ENCODE measurements at regions not wholly inside any gene's neighbourhood (a gene's known extent, or its start where the extent isn't known, plus 50 kb on each side); places are given as distances from the start of the nearest gene placed in this dataset.

- Mint-ChIP-seq H3K36me3 (no peaks in the 10 kb centered on the region), H3K27ac (no peak overlapping the region), H3K27me3 (ENCODE audit: low read depth in 3 of 3) (no peaks in the 10 kb centered on the region), H3K9me3 (peaks cover 0 to 11% (median 2%) of the 10 kb centered on the region in 7 donors), H3K4me1 (no peaks in the 10 kb centered on the region), H3K4me3 (no peak overlapping the region)
- WGBS (ENCODE audit: insufficient coverage): 0% methylated on average over 1 of the region's 3 CpGs
- Histone ChIP-seq H3K4me3 (replicated peaks in 1 of 3; ENCODE audit: low read depth in 2 of 3, low read length in 3 of 3) (no peak overlapping the region), H3K27me3 (ENCODE audit: control insufficient read depth in 2 of 2, insufficient read depth in 2 of 2, low read length in 2 of 2) (no peaks in the 10 kb centered on the region), H2AFZ (ENCODE audit: insufficient read depth, low read depth, low read length, poor library complexity, severe bottlenecking) (no peak overlapping the region), H3K4me1 (ENCODE audit: control insufficient read depth in 1 of 2, insufficient read depth in 2 of 2, low read length in 2 of 2) (no peaks in the 10 kb centered on the region), H3K4me2 (replicated peaks; ENCODE audit: extremely low read depth, low read length, poor library complexity, severe bottlenecking) (no peak overlapping the region), H4K20me1 (ENCODE audit: insufficient read depth, low read length) (no peaks in the 10 kb centered on the region), H3K36me3 (replicated peaks in 1 of 2; ENCODE audit: control insufficient read depth in 1 of 2, insufficient read depth in 2 of 2, low read length in 2 of 2) (no peaks in the 10 kb centered on the region), H3K9me3 (replicated peaks in 1 of 2; ENCODE audit: control insufficient read depth in 1 of 2, insufficient read depth in 1 of 2, low read length in 2 of 2) (no peaks in the 10 kb centered on the region), H3K9ac (ENCODE audit: insufficient read depth, low read length, poor library complexity, severe bottlenecking) (no peak overlapping the region), H3K79me2 (ENCODE audit: insufficient read depth, low read length) (no peaks in the 10 kb centered on the region), H3K27ac (ENCODE audit: low read depth in 1 of 2, low read length in 2 of 2) (no peak overlapping the region)
- intact Hi-C loops (cut with micrococcal nuclease): no loop called here
- TF ChIP-seq CTCF (IDR thresholded peaks at IDR 0.05): no peak
- no peak for DNase-seq
Observed at GRCh38 chr18:45417392-45417791, 197.9 kb upstream of the SLC14A2 start.

- Mint-ChIP-seq H3K4me1 (no peaks in the 10 kb centered on the region), H3K27me3 (ENCODE audit: low read depth in 3 of 3) (no peaks in the 10 kb centered on the region), H3K9me3 (peaks cover 0 to 6% (median 0%) of the 10 kb centered on the region in 7 donors), H3K36me3 (no peaks in the 10 kb centered on the region), H3K4me3 (no peak overlapping the region), H3K27ac (no peak overlapping the region)
- H3K36me3 ChIP-seq (replicated peaks in 1 of 2; ENCODE audit: control insufficient read depth in 1 of 2, insufficient read depth in 2 of 2, low read length in 2 of 2): no peaks in the 10 kb centered on the region
- H3K4me3 ChIP-seq (replicated peaks in 1 of 3; ENCODE audit: low read depth in 2 of 3, low read length in 3 of 3): no peak overlapping the region
- intact Hi-C loops (cut with micrococcal nuclease): no loop called here
- H2AFZ ChIP-seq (ENCODE audit: insufficient read depth, low read depth, low read length, poor library complexity, severe bottlenecking): no peak overlapping the region
- H4K20me1 ChIP-seq (ENCODE audit: insufficient read depth, low read length): no peaks in the 10 kb centered on the region
- DNase-seq: no peak
- H3K9ac ChIP-seq (ENCODE audit: insufficient read depth, low read length, poor library complexity, severe bottlenecking): no peak overlapping the region
- no peaks in the 10 kb centered on the region for H3K27me3 ChIP-seq (ENCODE audit: control insufficient read depth in 2 of 2, insufficient read depth in 2 of 2, low read length in 2 of 2)
- H3K4me1 ChIP-seq (ENCODE audit: control insufficient read depth in 1 of 2, insufficient read depth in 2 of 2, low read length in 2 of 2): no peaks in the 10 kb centered on the region
- no peak overlapping the region for H3K27ac ChIP-seq (ENCODE audit: low read depth in 1 of 2, low read length in 2 of 2)
- TF ChIP-seq CTCF (IDR thresholded peaks at IDR 0.05): no peak
- H3K9me3 ChIP-seq (replicated peaks in 1 of 2; ENCODE audit: control insufficient read depth in 1 of 2, insufficient read depth in 1 of 2, low read length in 2 of 2): no peaks in the 10 kb centered on the region
- H3K79me2 ChIP-seq (ENCODE audit: insufficient read depth, low read length): no peaks in the 10 kb centered on the region
- no peak overlapping the region for H3K4me2 ChIP-seq (replicated peaks; ENCODE audit: extremely low read depth, low read length, poor library complexity, severe bottlenecking)
Observed at GRCh38 chr18:45423659-45424058, 191.6 kb upstream of the SLC14A2 start.
